OCI-LY7 (cell line): ENCODE measurements at regions not wholly inside any gene's neighbourhood (a gene's known extent, or its start where the extent isn't known, plus 50 kb on each side); places are given as distances from the start of the nearest gene placed in this dataset.

ENCODE experiments used
- EZH2phosphoT487 ChIP-seq: fragments of 200-600 bp; sonication (generic); IDR thresholded peaks from 2 replicates; pipeline ENCODE4 v1.6.1; 2018; ENCODE audit warnings: low read depth, borderline replicate concordance, mild to moderate bottlenecking, mixed run types, antibody characterized with exemption, low read length, moderate library complexity, mixed read lengths
- TF ChIP-seq, protein P1 (sequence below): fragments of 200-600 bp; sonication (generic); conservative IDR thresholded peaks from 2 replicates; pipeline ENCODE4 v1.5.1; 2014; ENCODE audit warnings: mild to moderate bottlenecking, antibody characterized with exemption, low read length, moderate library complexity, mixed read lengths

GRCh38 chr5:39857041-39857440, 432.3 kb upstream of the DAB2 start:
- TF ChIP-seq, protein P1, sequence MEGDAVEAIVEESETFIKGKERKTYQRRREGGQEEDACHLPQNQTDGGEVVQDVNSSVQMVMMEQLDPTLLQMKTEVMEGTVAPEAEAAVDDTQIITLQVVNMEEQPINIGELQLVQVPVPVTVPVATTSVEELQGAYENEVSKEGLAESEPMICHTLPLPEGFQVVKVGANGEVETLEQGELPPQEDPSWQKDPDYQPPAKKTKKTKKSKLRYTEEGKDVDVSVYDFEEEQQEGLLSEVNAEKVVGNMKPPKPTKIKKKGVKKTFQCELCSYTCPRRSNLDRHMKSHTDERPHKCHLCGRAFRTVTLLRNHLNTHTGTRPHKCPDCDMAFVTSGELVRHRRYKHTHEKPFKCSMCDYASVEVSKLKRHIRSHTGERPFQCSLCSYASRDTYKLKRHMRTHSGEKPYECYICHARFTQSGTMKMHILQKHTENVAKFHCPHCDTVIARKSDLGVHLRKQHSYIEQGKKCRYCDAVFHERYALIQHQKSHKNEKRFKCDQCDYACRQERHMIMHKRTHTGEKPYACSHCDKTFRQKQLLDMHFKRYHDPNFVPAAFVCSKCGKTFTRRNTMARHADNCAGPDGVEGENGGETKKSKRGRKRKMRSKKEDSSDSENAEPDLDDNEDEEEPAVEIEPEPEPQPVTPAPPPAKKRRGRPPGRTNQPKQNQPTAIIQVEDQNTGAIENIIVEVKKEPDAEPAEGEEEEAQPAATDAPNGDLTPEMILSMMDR, result no peak
- TF ChIP-seq EZH2phosphoT487, result no peak
